Lung (tissue), 11 donors: ENCODE measurements at regions not wholly inside any gene's neighbourhood (a gene's known extent, or its start where the extent isn't known, plus 50 kb on each side); places are given as distances from the start of the nearest gene placed in this dataset.

ENCODE experiments used
- ATAC-seq: fragments of 200-7000 bp; cut with Tn5 transposase; one replicate; pipeline ENCODE4 v1.9.1; 2020; ENCODE audit warnings: moderate number of reproducible peaks; ENCODE audit not compliant: insufficient read depth, low FRiP score
- DNase-seq, 3 donors: peaks; one replicate each; pipeline ENCODE4 v3.0.0-alpha.2; 2013 to 2017
- H3K27ac ChIP-seq, 2 donors: one replicate each; pipeline ENCODE4 v1.5.1; 2013; ENCODE audit warnings: mild to moderate bottlenecking in 2 of 2, moderate library complexity in 2 of 2, control low read depth in 1 of 2, inconsistent platforms in 1 of 2, low read depth in 1 of 2, low read length in 1 of 2
- H3K27me3 ChIP-seq, 3 donors: one replicate each; pipeline ENCODE4 v1.5.1; 2013; ENCODE audit warnings: low read length in 2 of 3; ENCODE audit not compliant: control insufficient read depth in 3 of 3, insufficient read depth in 3 of 3
- H3K36me3 ChIP-seq, 4 donors: one replicate each; pipeline ENCODE4 v1.5.1; 2013; ENCODE audit warnings: low read length in 4 of 4, mild to moderate bottlenecking in 1 of 4, moderate library complexity in 1 of 4; ENCODE audit not compliant: control insufficient read depth in 4 of 4, insufficient read depth in 4 of 4
- H3K4me1 ChIP-seq, 5 donors: one replicate each; pipeline ENCODE4 v1.5.1; 2013; ENCODE audit warnings: low read length in 5 of 5, mild to moderate bottlenecking in 2 of 5, moderate library complexity in 1 of 5; ENCODE audit not compliant: control insufficient read depth in 5 of 5, insufficient read depth in 5 of 5
- H3K4me3 ChIP-seq: one replicate; pipeline ENCODE4 v1.5.1; 2013; ENCODE audit warnings: mild to moderate bottlenecking, control low read depth, moderate library complexity
- H3K9ac ChIP-seq, 2 donors: one replicate each; pipeline ENCODE4 v1.5.1; 2013; ENCODE audit warnings: low read length in 2 of 2, control low read depth in 1 of 2; ENCODE audit not compliant: insufficient read depth in 1 of 2
- H3K9me3 ChIP-seq, 4 donors: one replicate each; pipeline ENCODE4 v1.5.1; 2013; ENCODE audit warnings: low read length in 3 of 4, mild to moderate bottlenecking in 1 of 4, moderate library complexity in 1 of 4; ENCODE audit not compliant: control insufficient read depth in 4 of 4, insufficient read depth in 3 of 4
- WGBS, 2 donors: extraction: QIAGEN DNeasy Blood & Tissue Kit; methylation state at CpG; one replicate each; pipeline ENCODE4 v1.1.7; 2013; 5-methylcytosine and 5-hydroxymethylcytosine counted together
- TF ChIP-seq, protein P1 (sequence below): IDR thresholded peaks from 2 replicates; pipeline ENCODE4 v1.5.1; 2012; ENCODE audit warnings: mild to moderate bottlenecking; ENCODE audit errors: control extremely low read depth, extremely low read depth
- donor health status: control.
- donor health status: control.
- donor health status: Bipolar disorder and iron deficiency.
- donor health status: healthy.
- donor health status: DM: yes; HTN: yes; CAD: no.

DNA sequence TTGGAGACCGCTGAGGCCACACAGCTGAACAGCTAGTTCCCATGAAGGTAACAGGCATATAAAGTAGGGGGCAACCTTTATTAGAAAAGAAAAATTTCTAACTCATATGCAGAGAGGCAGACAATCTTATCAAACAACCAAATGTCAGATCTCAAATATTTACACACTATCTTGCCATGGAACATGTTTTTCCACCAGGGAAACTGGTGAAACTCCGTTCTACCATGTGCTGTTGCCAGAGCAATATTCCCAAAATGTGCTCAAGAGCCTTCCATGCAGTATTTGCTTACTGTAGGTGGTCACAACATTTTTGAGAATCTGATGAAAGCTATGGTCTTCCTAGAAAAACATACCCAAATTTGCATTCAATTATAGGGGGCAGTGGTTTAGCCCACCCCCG lies 143.4 kb upstream of the MAGI3 start:
- ATAC-seq (no peak), DNase-seq (no peak)
- H3K27me3 ChIP-seq: no peaks in the 10 kb centered on the region
- H3K4me1 ChIP-seq: no peaks in the 10 kb centered on the region
- H3K9ac ChIP-seq: no peak overlapping the region
- WGBS, 2 donors: 84 to 87% methylated on average over 3 of the region's 3 CpGs
- no peak overlapping the region for H3K4me3 ChIP-seq
- H3K9me3 ChIP-seq: no peaks in the 10 kb centered on the region
- H3K36me3 ChIP-seq: no peaks in the 10 kb centered on the region
- TF ChIP-seq, protein P1, sequence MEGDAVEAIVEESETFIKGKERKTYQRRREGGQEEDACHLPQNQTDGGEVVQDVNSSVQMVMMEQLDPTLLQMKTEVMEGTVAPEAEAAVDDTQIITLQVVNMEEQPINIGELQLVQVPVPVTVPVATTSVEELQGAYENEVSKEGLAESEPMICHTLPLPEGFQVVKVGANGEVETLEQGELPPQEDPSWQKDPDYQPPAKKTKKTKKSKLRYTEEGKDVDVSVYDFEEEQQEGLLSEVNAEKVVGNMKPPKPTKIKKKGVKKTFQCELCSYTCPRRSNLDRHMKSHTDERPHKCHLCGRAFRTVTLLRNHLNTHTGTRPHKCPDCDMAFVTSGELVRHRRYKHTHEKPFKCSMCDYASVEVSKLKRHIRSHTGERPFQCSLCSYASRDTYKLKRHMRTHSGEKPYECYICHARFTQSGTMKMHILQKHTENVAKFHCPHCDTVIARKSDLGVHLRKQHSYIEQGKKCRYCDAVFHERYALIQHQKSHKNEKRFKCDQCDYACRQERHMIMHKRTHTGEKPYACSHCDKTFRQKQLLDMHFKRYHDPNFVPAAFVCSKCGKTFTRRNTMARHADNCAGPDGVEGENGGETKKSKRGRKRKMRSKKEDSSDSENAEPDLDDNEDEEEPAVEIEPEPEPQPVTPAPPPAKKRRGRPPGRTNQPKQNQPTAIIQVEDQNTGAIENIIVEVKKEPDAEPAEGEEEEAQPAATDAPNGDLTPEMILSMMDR: no peak
- H3K27ac ChIP-seq: no peak overlapping the region

DNA sequence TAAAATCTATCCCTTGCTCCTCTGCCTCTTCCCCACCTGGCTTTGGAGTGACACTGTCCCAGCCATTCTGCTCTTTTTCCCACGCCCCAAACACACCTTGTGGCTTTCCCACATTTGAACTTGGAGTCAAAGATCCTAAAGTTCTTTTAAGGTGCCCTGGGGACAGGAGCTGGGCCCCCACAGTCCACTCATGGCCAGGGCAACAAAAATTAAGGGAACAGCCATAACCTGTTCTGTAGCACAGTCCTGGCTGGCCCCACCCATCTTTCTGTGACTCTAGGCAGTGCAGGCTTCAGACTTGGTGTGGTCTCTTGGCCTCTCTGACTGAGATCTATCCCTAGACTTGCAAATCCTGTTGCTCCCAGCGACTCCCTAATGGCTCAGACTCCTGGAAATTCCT lies 143.0 kb upstream of the MAGI3 start:
- no peak overlapping the region for H3K27ac ChIP-seq
- H3K27me3 ChIP-seq: no peaks in the 10 kb centered on the region
- H3K9ac ChIP-seq: no peak overlapping the region
- H3K36me3 ChIP-seq: no peaks in the 10 kb centered on the region
- WGBS, 2 donors: 86 to 87% methylated on average over 2 of the region's 2 CpGs
- H3K4me3 ChIP-seq: no peak overlapping the region
- TF ChIP-seq, protein P1: no peak
- DNase-seq (no peak), ATAC-seq (no peak)
- H3K9me3 ChIP-seq: no peaks in the 10 kb centered on the region
- no peaks in the 10 kb centered on the region for H3K4me1 ChIP-seq

DNA sequence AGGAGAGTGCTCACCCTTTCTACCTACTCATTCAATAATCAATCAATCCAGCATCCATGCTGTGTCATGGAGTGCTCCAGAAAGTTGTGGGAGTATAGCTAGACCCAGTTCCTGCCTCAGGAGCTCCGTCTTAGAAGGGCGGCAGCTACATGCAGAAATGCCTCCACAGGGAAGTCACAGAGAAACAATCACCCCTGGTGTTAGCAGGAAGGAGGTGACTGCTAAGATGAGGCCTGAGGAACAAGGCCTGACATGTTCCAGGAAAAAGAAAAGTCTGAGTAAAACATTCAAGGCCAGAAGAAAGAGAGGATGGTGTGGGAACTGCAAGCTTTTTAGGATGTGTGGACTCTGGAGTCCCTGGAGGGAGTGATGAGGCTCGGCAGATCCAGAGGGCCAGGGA lies 142.5 kb upstream of the MAGI3 start:
- no peaks in the 10 kb centered on the region for H3K27me3 ChIP-seq
- no peak for DNase-seq
- WGBS, 2 donors: 90 to 96% methylated on average over 3 of the region's 3 CpGs
- no peak overlapping the region for H3K9ac ChIP-seq
- H3K4me1 ChIP-seq: peaks cover 0 to 1% (median 0%) of the 10 kb centered on the region in 5 donors
- no peak overlapping the region for H3K27ac ChIP-seq
- no peaks in the 10 kb centered on the region for H3K36me3 ChIP-seq
- TF ChIP-seq, protein P1: no peak
- ATAC-seq: no peak
- H3K9me3 ChIP-seq: no peaks in the 10 kb centered on the region
- no peak overlapping the region for H3K4me3 ChIP-seq

DNA sequence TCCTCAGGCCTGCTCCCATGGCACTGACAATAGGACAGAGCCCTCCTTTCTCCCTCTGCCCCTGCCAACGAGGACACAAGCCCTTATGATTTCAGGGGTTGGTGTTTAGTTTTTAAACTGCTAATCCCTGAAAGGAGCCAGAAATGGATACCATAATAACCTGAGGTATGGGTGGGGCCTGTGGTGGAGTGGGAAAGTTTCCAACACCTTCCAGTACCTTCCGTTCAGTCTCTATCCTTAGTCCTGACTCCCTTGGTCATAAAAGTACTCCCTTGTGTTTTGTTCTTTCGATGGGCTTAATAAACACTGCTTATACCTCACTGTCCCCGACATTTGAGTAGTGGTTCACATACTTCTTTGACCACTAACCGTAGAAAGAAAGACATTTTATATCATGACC lies 141.8 kb upstream of the MAGI3 start:
- TF ChIP-seq, protein P1: no peak
- DNase-seq (no peak), ATAC-seq (no peak)
- H3K36me3 ChIP-seq: no peaks in the 10 kb centered on the region
- H3K9me3 ChIP-seq: no peaks in the 10 kb centered on the region
- no peak overlapping the region for H3K9ac ChIP-seq
- H3K4me1 ChIP-seq: peaks cover 0 to 5% (median 0%) of the 10 kb centered on the region in 5 donors
- 68 to 83% methylated on average over 5 of the region's 5 CpGs for WGBS, 2 donors
- no peak overlapping the region for H3K4me3 ChIP-seq
- H3K27me3 ChIP-seq: no peaks in the 10 kb centered on the region
- no peak overlapping the region for H3K27ac ChIP-seq
